GM23338 (cell line): ENCODE measurements at regions not wholly inside any gene's neighbourhood (a gene's known extent, or its start where the extent isn't known, plus 50 kb on each side); places are given as distances from the start of the nearest gene placed in this dataset.

Experiments
- ATAC-seq: fragments of 200-7000 bp; cut with Tn5 transposase; 3 replicates; pipeline ENCODE4 v1.9.1; 2020
- DNase-seq: peaks from one replicate; pipeline ENCODE4 v3.0.0-alpha.2; 2015; ENCODE audit warnings: low spot score
- H2AFZ ChIP-seq: fragments of 200-600 bp; sonication (generic); 2 replicates; pipeline ENCODE4 v1.8.0; 2016; ENCODE audit warnings: antibody characterized with exemption, mild to moderate bottlenecking, moderate library complexity
- H3F3A ChIP-seq: fragments of 200-600 bp; sonication (generic); replicated peaks from 2 replicates; pipeline ENCODE4 v1.8.0; 2017; ENCODE audit warnings: antibody characterized with exemption, mixed run types, low read depth
- H3K27ac ChIP-seq: fragments of 200-600 bp; sonication (generic); 2 replicates; pipeline ENCODE4 v1.6.1; 2016; ENCODE audit warnings: low read depth
- H3K27me3 ChIP-seq: fragments of 200-600 bp; sonication (generic); 2 replicates; pipeline ENCODE4 v1.8.0; 2016; ENCODE audit warnings: mild to moderate bottlenecking, mixed run types, moderate library complexity; ENCODE audit not compliant: insufficient read depth
- H3K36me3 ChIP-seq: fragments of 200-600 bp; sonication (generic); 2 replicates; pipeline ENCODE4 v1.8.0; 2016; ENCODE audit warnings: mild to moderate bottlenecking; ENCODE audit not compliant: insufficient read depth
- H3K4me1 ChIP-seq: fragments of 200-600 bp; sonication (generic); 2 replicates; pipeline ENCODE4 v1.8.0; 2016; ENCODE audit warnings: mild to moderate bottlenecking, moderate library complexity; ENCODE audit not compliant: insufficient read depth
- H3K4me2 ChIP-seq: fragments of 200-600 bp; sonication (generic); 2 replicates; pipeline ENCODE4 v1.7.1; 2017; ENCODE audit warnings: mixed run types
- H3K4me3 ChIP-seq: fragments of 200-600 bp; sonication (generic); 2 replicates; pipeline ENCODE4 v1.6.1; 2016; ENCODE audit warnings: mixed run types
- H3K79me2 ChIP-seq: fragments of 200-600 bp; sonication (generic); replicated peaks from 2 replicates; pipeline ENCODE4 v1.8.0; 2017; ENCODE audit warnings: mild to moderate bottlenecking; ENCODE audit not compliant: insufficient read depth
- H3K9me2 ChIP-seq: fragments of 200-600 bp; sonication (generic); 2 replicates; pipeline ENCODE4 v1.8.0; 2017; ENCODE audit not compliant: insufficient read depth
- H4K20me1 ChIP-seq: fragments of 200-600 bp; sonication (generic); replicated peaks from 2 replicates; pipeline ENCODE4 v1.8.0; 2017; ENCODE audit warnings: mild to moderate bottlenecking; ENCODE audit not compliant: insufficient read depth
- H3K27ac Mint-ChIP-seq: 2 replicates; pipeline ENCODE4 v1.8.0; 2020; ENCODE audit warnings: inconsistent platforms, mild to moderate bottlenecking, moderate library complexity, mixed read lengths
- H3K27me3 Mint-ChIP-seq: 3 replicates; pipeline ENCODE4 v1.8.0; 2022; ENCODE audit warnings: low read depth, mild to moderate bottlenecking, moderate library complexity, mixed read lengths, inconsistent platforms; ENCODE audit not compliant: insufficient read depth, poor library complexity
- H3K36me3 Mint-ChIP-seq: 3 replicates; pipeline ENCODE4 v1.8.0; 2021; ENCODE audit warnings: low read depth, mild to moderate bottlenecking, inconsistent platforms, moderate library complexity, mixed read lengths
- H3K4me1 Mint-ChIP-seq: 3 replicates; pipeline ENCODE4 v1.8.0; 2020; ENCODE audit warnings: mild to moderate bottlenecking, inconsistent platforms, mixed read lengths
- H3K4me3 Mint-ChIP-seq: 3 replicates; pipeline ENCODE4 v1.8.0; 2021; ENCODE audit warnings: moderate library complexity, mild to moderate bottlenecking, inconsistent platforms, mixed read lengths
- H3K9me3 Mint-ChIP-seq: 3 replicates; pipeline ENCODE4 v1.8.0; 2020; ENCODE audit warnings: moderate library complexity, mild to moderate bottlenecking, inconsistent platforms, mixed read lengths
- CREB1 ChIP-seq: fragments of 250-450 bp; sonication (Bioruptor Pico); IDR thresholded peaks from 2 replicates; pipeline ENCODE4 v1.5.0; 2020; ENCODE audit warnings: low read depth, mild to moderate bottlenecking, moderate library complexity
- ETS1 ChIP-seq: IDR thresholded peaks from 2 replicates; pipeline ENCODE4 v1.6.1; 2016; ENCODE audit warnings: antibody characterized with exemption
- EZH2 ChIP-seq: fragments of 200-600 bp; sonication (generic); IDR thresholded peaks from one replicate; pipeline ENCODE4 v1.8.0; 2017; ENCODE audit warnings: antibody characterized with exemption, mild to moderate bottlenecking, low read depth; ENCODE audit not compliant: unreplicated experiment
- EZH2phosphoT487 ChIP-seq: fragments of 200-600 bp; sonication (generic); IDR thresholded peaks from one replicate; pipeline ENCODE4 v1.8.1; 2018; ENCODE audit warnings: antibody characterized with exemption; ENCODE audit not compliant: unreplicated experiment
- JUNB ChIP-seq: IDR thresholded peaks from one replicate; pipeline ENCODE4 v1.6.1; 2016; ENCODE audit warnings: antibody characterized with exemption; ENCODE audit not compliant: unreplicated experiment
- NANOG ChIP-seq: IDR thresholded peaks from 2 replicates; pipeline ENCODE4 v1.6.1; 2016; ENCODE audit warnings: antibody characterized with exemption, borderline replicate concordance
- POLR2AphosphoS5 ChIP-seq: IDR thresholded peaks from 2 replicates; pipeline ENCODE4 v1.6.1; 2016; ENCODE audit warnings: antibody characterized with exemption, low read depth
- STAT1 ChIP-seq: IDR thresholded peaks from one replicate; pipeline ENCODE4 v1.6.1; 2016; ENCODE audit warnings: antibody characterized with exemption; ENCODE audit not compliant: unreplicated experiment
- ZNF114 ChIP-seq: fragments of 250-450 bp; sonication (Bioruptor Pico); IDR thresholded peaks from 2 replicates; pipeline ENCODE4 v1.5.0; 2020; ENCODE audit warnings: mild to moderate bottlenecking, moderate library complexity
- ZNF331 ChIP-seq: fragments of 250-450 bp; sonication (Bioruptor Pico); IDR thresholded peaks from 2 replicates; pipeline ENCODE4 v1.5.0; 2020; ENCODE audit warnings: low read depth, mild to moderate bottlenecking, moderate library complexity
- ZNF462 ChIP-seq: fragments of 250-450 bp; sonication (Bioruptor Pico); IDR thresholded peaks from 2 replicates; pipeline ENCODE4 v1.5.0; 2020; ENCODE audit warnings: mild to moderate bottlenecking, moderate library complexity
- TF ChIP-seq, protein P1 (sequence below), 2 experiments: fragments of 200-600 bp in 1 of 2; sonication (generic) in 1 of 2; conservative IDR thresholded peaks; 2 replicates each; pipeline versions ENCODE4 v1.5.1 to v1.6.1; 2016 to 2017; ENCODE audit warnings: antibody characterized with exemption in 2 of 2, low read depth in 2 of 2, mild to moderate bottlenecking in 2 of 2, moderate library complexity in 1 of 2
- TF ChIP-seq, protein P2 (sequence below): IDR thresholded peaks from one replicate; pipeline ENCODE4 v1.6.1; 2018; ENCODE audit warnings: antibody characterized with exemption; ENCODE audit not compliant: unreplicated experiment

GRCh38 chr3:101124125-101124524 is 130.9 kb upstream of the ABI3BP start:
- Mint-ChIP-seq H3K27me3 (no peaks in the 10 kb centered on the region), H3K36me3 (no peaks in the 10 kb centered on the region), H3K27ac (no peak overlapping the region), H3K4me3 (no peak overlapping the region), H3K4me1 (no peaks in the 10 kb centered on the region), H3K9me3 (no peaks in the 10 kb centered on the region)
- H3K9me2 ChIP-seq: peaks cover 8% of the 10 kb centered on the region; the same call in 1 of the 2 replicates
- no peaks in the 10 kb centered on the region for H3K27me3 ChIP-seq
- H3K36me3 ChIP-seq: no peaks in the 10 kb centered on the region
- no peak overlapping the region for H3K4me2 ChIP-seq
- no peak overlapping the region for H3K27ac ChIP-seq
- ATAC-seq: no peak
- TF ChIP-seq STAT1: no peak
- TF ChIP-seq NANOG: no peak
- TF ChIP-seq ETS1: no peak
- no peak for TF ChIP-seq ZNF331 (CRISPR knock-in tag)
- TF ChIP-seq EZH2: no peak
- TF ChIP-seq POLR2AphosphoS5: no peak
- no peak for TF ChIP-seq JUNB
- no peak for TF ChIP-seq ZNF462 (CRISPR knock-in tag)
- TF ChIP-seq ZNF114 (CRISPR knock-in tag): no peak
- no peak for TF ChIP-seq EZH2phosphoT487
- TF ChIP-seq CREB1 (CRISPR knock-in tag): no peak
- TF ChIP-seq, protein P1, sequence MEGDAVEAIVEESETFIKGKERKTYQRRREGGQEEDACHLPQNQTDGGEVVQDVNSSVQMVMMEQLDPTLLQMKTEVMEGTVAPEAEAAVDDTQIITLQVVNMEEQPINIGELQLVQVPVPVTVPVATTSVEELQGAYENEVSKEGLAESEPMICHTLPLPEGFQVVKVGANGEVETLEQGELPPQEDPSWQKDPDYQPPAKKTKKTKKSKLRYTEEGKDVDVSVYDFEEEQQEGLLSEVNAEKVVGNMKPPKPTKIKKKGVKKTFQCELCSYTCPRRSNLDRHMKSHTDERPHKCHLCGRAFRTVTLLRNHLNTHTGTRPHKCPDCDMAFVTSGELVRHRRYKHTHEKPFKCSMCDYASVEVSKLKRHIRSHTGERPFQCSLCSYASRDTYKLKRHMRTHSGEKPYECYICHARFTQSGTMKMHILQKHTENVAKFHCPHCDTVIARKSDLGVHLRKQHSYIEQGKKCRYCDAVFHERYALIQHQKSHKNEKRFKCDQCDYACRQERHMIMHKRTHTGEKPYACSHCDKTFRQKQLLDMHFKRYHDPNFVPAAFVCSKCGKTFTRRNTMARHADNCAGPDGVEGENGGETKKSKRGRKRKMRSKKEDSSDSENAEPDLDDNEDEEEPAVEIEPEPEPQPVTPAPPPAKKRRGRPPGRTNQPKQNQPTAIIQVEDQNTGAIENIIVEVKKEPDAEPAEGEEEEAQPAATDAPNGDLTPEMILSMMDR (conservative IDR thresholded peaks at IDR 0.05; ENCODE audit: low read depth in 2 of 2): no peak
- TF ChIP-seq, protein P2, sequence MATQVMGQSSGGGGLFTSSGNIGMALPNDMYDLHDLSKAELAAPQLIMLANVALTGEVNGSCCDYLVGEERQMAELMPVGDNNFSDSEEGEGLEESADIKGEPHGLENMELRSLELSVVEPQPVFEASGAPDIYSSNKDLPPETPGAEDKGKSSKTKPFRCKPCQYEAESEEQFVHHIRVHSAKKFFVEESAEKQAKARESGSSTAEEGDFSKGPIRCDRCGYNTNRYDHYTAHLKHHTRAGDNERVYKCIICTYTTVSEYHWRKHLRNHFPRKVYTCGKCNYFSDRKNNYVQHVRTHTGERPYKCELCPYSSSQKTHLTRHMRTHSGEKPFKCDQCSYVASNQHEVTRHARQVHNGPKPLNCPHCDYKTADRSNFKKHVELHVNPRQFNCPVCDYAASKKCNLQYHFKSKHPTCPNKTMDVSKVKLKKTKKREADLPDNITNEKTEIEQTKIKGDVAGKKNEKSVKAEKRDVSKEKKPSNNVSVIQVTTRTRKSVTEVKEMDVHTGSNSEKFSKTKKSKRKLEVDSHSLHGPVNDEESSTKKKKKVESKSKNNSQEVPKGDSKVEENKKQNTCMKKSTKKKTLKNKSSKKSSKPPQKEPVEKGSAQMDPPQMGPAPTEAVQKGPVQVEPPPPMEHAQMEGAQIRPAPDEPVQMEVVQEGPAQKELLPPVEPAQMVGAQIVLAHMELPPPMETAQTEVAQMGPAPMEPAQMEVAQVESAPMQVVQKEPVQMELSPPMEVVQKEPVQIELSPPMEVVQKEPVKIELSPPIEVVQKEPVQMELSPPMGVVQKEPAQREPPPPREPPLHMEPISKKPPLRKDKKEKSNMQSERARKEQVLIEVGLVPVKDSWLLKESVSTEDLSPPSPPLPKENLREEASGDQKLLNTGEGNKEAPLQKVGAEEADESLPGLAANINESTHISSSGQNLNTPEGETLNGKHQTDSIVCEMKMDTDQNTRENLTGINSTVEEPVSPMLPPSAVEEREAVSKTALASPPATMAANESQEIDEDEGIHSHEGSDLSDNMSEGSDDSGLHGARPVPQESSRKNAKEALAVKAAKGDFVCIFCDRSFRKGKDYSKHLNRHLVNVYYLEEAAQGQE: no peak
- H4K20me1 ChIP-seq: no peaks in the 10 kb centered on the region
- no peak overlapping the region for H3K4me3 ChIP-seq
- H2AFZ ChIP-seq: no peak overlapping the region; the same call in 1 of the 2 replicates
- H3K4me1 ChIP-seq: no peaks in the 10 kb centered on the region
- H3K79me2 ChIP-seq: no peaks in the 10 kb centered on the region
- no peaks in the 10 kb centered on the region for H3F3A ChIP-seq
- no peak for DNase-seq
